A549 (cell line): ENCODE measurements at regions not wholly inside any gene's neighbourhood (a gene's known extent, or its start where the extent isn't known, plus 50 kb on each side); places are given as distances from the start of the nearest gene placed in this dataset.

Experiments used
- ATAC-seq, 2 experiments: fragments of 200-7000 bp in 1 of 2; fragments of >200 bp in 1 of 2; cut with Nextera tagmentation in 1 of 2; cut with Tn5 transposase in 1 of 2; 3 replicates each; pipeline versions ENCODE4 v1.8.0 to v1.9.1; 2018 to 2020; ENCODE audit warnings: mild to moderate bottlenecking in 1 of 2, moderate library complexity in 1 of 2
- CTCF ChIA-PET: fragments of 300-600 bp; sonication (Branson Sonifier 250); formaldehyde crosslinking; extraction: SDS; loops from one replicate; lab custom pipeline; 2021; ENCODE audit warnings: antibody characterized with exemption, inconsistent platforms; lab: Yijun Ruan, JAX
- POLR2A ChIA-PET: fragments of 350-600 bp; formaldehyde crosslinking; extraction: SDS; loops from one replicate; lab custom pipeline; 2021; ENCODE audit warnings: antibody characterized with exemption, inconsistent platforms; lab: Yijun Ruan, JAX
- DNase-seq, 2 experiments: peaks; one replicate each; pipeline versions ENCODE4 v3.0.0 to v3.0.0-alpha.2; 2011 to 2016; ENCODE audit warnings: low read depth in 1 of 2, low spot score in 1 of 2
- FAIRE-seq: peaks from 2 replicates; lab custom pipeline; 2011; peaks lifted over from hg19 to GRCh38; lab: Jason Lieb, UNC
- H3K27ac ChIP-seq, 2 experiments: fragments of >200 bp; sonication (Bioruptor Twin); formaldehyde crosslinking; 3 replicates each; pipeline ENCODE4 v1.5.1; 2016 to 2017
- H3K4me1 ChIP-seq: fragments of >200 bp; sonication (Bioruptor Twin); formaldehyde crosslinking; 3 replicates; pipeline ENCODE4 v1.6.1; 2016
- H3K4me2 ChIP-seq: fragments of >200 bp; sonication (Bioruptor Twin); formaldehyde crosslinking; 3 replicates; pipeline ENCODE4 v1.6.1; 2016
- H3K4me3 ChIP-seq: fragments of >200 bp; sonication (Bioruptor Twin); formaldehyde crosslinking; 3 replicates; pipeline ENCODE4 v1.5.1; 2016
- H3K9me3 ChIP-seq: fragments of >200 bp; sonication (Bioruptor Twin); formaldehyde crosslinking; 3 replicates; pipeline ENCODE4 v1.6.1; 2016
- CHD2 ChIP-seq: fragments of 150-350 bp; IDR thresholded peaks from 2 replicates; pipeline ENCODE4 v1.6.1; 2014; ENCODE audit warnings: low read length; ENCODE audit not compliant: partially characterized antibody
- EP300 ChIP-seq, 2 experiments: fragments of >200 bp; sonication (Bioruptor Twin); formaldehyde crosslinking; IDR thresholded peaks; 2 replicates in 1 of 2; 3 replicates in 1 of 2; pipeline ENCODE4 v1.6.1; 2016 to 2017
- FOSL2 ChIP-seq, 2 experiments: fragments of 450-650 bp in 1 of 2; fragments of >200 bp in 1 of 2; sonication (Bioruptor Twin) in 1 of 2; formaldehyde crosslinking; IDR thresholded peaks; 2 replicates each; pipeline versions ENCODE4 v1.5.0 to v1.6.1; 2016 to 2020; ENCODE audit warnings: mild to moderate bottlenecking in 1 of 2, moderate library complexity in 1 of 2
- HOXA7 ChIP-seq: fragments of 250-450 bp; sonication (Bioruptor Pico); IDR thresholded peaks from 2 replicates; pipeline ENCODE4 v1.5.0; 2020; ENCODE audit warnings: mild to moderate bottlenecking, moderate library complexity
- HOXB13 ChIP-seq: fragments of 250-450 bp; sonication (Bioruptor Pico); IDR thresholded peaks from 2 replicates; pipeline ENCODE4 v1.5.0; 2020; ENCODE audit warnings: low read depth, mild to moderate bottlenecking, moderate library complexity
- HOXB5 ChIP-seq: fragments of 250-450 bp; sonication (Bioruptor Pico); IDR thresholded peaks from 2 replicates; pipeline ENCODE4 v1.5.0; 2020; ENCODE audit warnings: mild to moderate bottlenecking, moderate library complexity
- JUN ChIP-seq, 2 experiments: fragments of >200 bp; sonication (Bioruptor Twin); formaldehyde crosslinking; IDR thresholded peaks; 2 replicates in 1 of 2; 3 replicates in 1 of 2; pipeline ENCODE4 v1.6.1; 2016 to 2017
- KDM1A ChIP-seq: fragments of 200-600 bp; sonication (generic); IDR thresholded peaks from 2 replicates; pipeline ENCODE4 v1.6.1; 2016; ENCODE audit warnings: low read depth, mild to moderate bottlenecking
- MAZ ChIP-seq: fragments of 150-350 bp; IDR thresholded peaks from 2 replicates; pipeline ENCODE4 v1.6.1; 2014; ENCODE audit warnings: antibody characterized with exemption, low read depth, low read length, borderline replicate concordance
- MYC ChIP-seq: IDR thresholded peaks from 2 replicates; pipeline ENCODE4 v1.6.1; 2012; ENCODE audit warnings: mild to moderate bottlenecking, inconsistent platforms, low read length, improper control_type of control experiment, borderline replicate concordance
- RARB ChIP-seq: fragments of 250-450 bp; sonication (Bioruptor Pico); IDR thresholded peaks from 2 replicates; pipeline ENCODE4 v1.8.0; 2021; ENCODE audit warnings: mild to moderate bottlenecking, moderate library complexity
- SREBF2 ChIP-seq: fragments of 450-650 bp; IDR thresholded peaks from 2 replicates; pipeline ENCODE4 v1.6.1; 2014; ENCODE audit warnings: mild to moderate bottlenecking, moderate library complexity
- TFCP2L1 ChIP-seq: fragments of 250-450 bp; sonication (Bioruptor Pico); IDR thresholded peaks from 2 replicates; pipeline ENCODE4 v1.5.0; 2021; ENCODE audit warnings: mild to moderate bottlenecking
- TP53 ChIP-seq: fragments of 250-450 bp; sonication (Bioruptor Pico); IDR thresholded peaks from 2 replicates; pipeline ENCODE4 v1.5.0; 2021; ENCODE audit warnings: mild to moderate bottlenecking, moderate library complexity
- ZSCAN20 ChIP-seq: fragments of 250-450 bp; sonication (Bioruptor Pico); IDR thresholded peaks from 2 replicates; pipeline ENCODE4 v1.8.0; 2022; ENCODE audit warnings: mild to moderate bottlenecking, moderate library complexity
- WGBS: methylation state at CpG from one replicate; pipeline ENCODE4 v1.1.6; 2017; ENCODE audit errors: missing lambda C conversion rate; 5-methylcytosine and 5-hydroxymethylcytosine counted together
- TF ChIP-seq, protein P1 (sequence below): fragments of >200 bp; sonication (Bioruptor Twin); formaldehyde crosslinking; IDR thresholded peaks from 3 replicates; pipeline ENCODE4 v1.5.1; 2016
- TF ChIP-seq, protein P2 (sequence below): fragments of 250-450 bp; sonication (Bioruptor Pico); IDR thresholded peaks from 2 replicates; pipeline ENCODE4 v1.5.0; 2020; ENCODE audit warnings: low read depth, mild to moderate bottlenecking, moderate library complexity
- TF ChIP-seq, protein P3 (sequence below): fragments of 150-350 bp; IDR thresholded peaks from 2 replicates; pipeline ENCODE4 v1.6.1; 2014; ENCODE audit warnings: low read depth, mild to moderate bottlenecking, low read length
- TF ChIP-seq, protein P4 (sequence below): IDR thresholded peaks from 2 replicates; pipeline ENCODE4 v1.6.1; 2012; ENCODE audit warnings: low read depth, borderline replicate concordance

DNA sequence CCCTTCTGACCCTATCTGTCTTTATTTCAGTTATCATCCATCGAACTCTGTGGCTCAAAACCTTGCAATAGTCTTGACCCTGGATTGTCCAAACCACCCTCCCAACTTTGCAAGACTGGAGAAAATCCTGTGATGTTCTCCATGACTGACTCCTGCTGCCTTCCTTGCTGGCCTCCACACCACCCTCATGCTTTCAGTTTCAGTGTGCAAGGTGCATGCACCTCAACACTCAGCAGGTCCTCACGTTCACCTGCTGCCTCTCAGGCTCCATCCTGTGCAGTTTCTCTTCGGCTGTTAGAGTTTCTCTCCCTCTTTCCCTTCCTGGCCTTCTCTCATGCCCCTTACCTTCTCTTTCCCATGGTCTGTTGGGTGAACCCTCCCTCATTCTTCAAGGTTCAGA is 59.4 kb upstream of the ASIC2 start:
- Histone ChIP-seq H3K4me2 (no peak overlapping the region), H3K4me3 (no peak overlapping the region), H3K27ac (no peak overlapping the region), H3K9me3 (no peaks in the 10 kb centered on the region), H3K4me1 (no peaks in the 10 kb centered on the region)
- CTCF ChIA-PET, result interaction anchor here (1.2 to 1.7 kb wide), 2 partner anchors 10 to 18 kb away, joined by 3 to 4 read pairs; no protein-coding TSS in a partner anchor
- POLR2A ChIA-PET, result no interaction called here
- FAIRE-seq (no peak), DNase-seq (no peak), ATAC-seq (no peak)
- TF ChIP-seq JUN (IDR thresholded peaks at IDR 0.05) (no peak), CHD2 (no peak), EP300 (IDR thresholded peaks at IDR 0.05) (no peak), HOXA7 (CRISPR knock-in tag) (no peak)
- TF ChIP-seq, protein P1, sequence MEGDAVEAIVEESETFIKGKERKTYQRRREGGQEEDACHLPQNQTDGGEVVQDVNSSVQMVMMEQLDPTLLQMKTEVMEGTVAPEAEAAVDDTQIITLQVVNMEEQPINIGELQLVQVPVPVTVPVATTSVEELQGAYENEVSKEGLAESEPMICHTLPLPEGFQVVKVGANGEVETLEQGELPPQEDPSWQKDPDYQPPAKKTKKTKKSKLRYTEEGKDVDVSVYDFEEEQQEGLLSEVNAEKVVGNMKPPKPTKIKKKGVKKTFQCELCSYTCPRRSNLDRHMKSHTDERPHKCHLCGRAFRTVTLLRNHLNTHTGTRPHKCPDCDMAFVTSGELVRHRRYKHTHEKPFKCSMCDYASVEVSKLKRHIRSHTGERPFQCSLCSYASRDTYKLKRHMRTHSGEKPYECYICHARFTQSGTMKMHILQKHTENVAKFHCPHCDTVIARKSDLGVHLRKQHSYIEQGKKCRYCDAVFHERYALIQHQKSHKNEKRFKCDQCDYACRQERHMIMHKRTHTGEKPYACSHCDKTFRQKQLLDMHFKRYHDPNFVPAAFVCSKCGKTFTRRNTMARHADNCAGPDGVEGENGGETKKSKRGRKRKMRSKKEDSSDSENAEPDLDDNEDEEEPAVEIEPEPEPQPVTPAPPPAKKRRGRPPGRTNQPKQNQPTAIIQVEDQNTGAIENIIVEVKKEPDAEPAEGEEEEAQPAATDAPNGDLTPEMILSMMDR, result no peak
- TF ChIP-seq, protein P2, sequence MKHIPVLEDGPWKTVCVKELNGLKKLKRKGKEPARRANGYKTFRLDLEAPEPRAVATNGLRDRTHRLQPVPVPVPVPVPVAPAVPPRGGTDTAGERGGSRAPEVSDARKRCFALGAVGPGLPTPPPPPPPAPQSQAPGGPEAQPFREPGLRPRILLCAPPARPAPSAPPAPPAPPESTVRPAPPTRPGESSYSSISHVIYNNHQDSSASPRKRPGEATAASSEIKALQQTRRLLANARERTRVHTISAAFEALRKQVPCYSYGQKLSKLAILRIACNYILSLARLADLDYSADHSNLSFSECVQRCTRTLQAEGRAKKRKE (CRISPR knock-in tag), result no peak
- WGBS, result 0% methylated on average over 3 of the region's 3 CpGs

- Histone ChIP-seq H3K27ac (no peak overlapping the region), H3K9me3 (peaks cover 2% of the 10 kb centered on the region; the same call in 1 of the 3 replicates), H3K4me2 (no peak overlapping the region), H3K4me1 (no peaks in the 10 kb centered on the region), H3K4me3 (no peak overlapping the region)
- TF ChIP-seq MYC (no peak), RARB (CRISPR knock-in tag) (no peak), TFCP2L1 (CRISPR knock-in tag) (no peak), EP300 (IDR thresholded peaks at IDR 0.05) (no peak), HOXB5 (CRISPR knock-in tag) (no peak), TP53 (CRISPR knock-in tag) (no peak)
- TF ChIP-seq, protein P3, sequence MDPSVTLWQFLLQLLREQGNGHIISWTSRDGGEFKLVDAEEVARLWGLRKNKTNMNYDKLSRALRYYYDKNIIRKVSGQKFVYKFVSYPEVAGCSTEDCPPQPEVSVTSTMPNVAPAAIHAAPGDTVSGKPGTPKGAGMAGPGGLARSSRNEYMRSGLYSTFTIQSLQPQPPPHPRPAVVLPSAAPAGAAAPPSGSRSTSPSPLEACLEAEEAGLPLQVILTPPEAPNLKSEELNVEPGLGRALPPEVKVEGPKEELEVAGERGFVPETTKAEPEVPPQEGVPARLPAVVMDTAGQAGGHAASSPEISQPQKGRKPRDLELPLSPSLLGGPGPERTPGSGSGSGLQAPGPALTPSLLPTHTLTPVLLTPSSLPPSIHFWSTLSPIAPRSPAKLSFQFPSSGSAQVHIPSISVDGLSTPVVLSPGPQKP, result no peak
- WGBS, result 0% methylated on average over 3 of the region's 3 CpGs
- no peak for ATAC-seq
- CTCF ChIA-PET, result interaction anchor here (0.8 kb wide), 1 partner anchor 9 kb away, joined by 3 read pairs; no protein-coding TSS in a partner anchor
- POLR2A ChIA-PET, result no interaction called here
- no peak for DNase-seq
- FAIRE-seq, result no peak
Observed at GRCh38 chr17:33356266-33356665, 63.2 kb upstream of the ASIC2 start.

GRCh38 chr17:33363475-33363874 is 70.4 kb upstream of the ASIC2 start:
- POLR2A ChIA-PET, result no interaction called here
- TF ChIP-seq HOXB13 (CRISPR knock-in tag) (no peak), ZSCAN20 (CRISPR knock-in tag) (no peak), TFCP2L1 (CRISPR knock-in tag) (no peak), FOSL2 (IDR thresholded peaks at IDR 0.05) (no peak), FOSL2 (CRISPR knock-in tag; IDR thresholded peaks at IDR 0.05) (no peak), SREBF2 (no peak), MYC (no peak), MAZ (no peak), KDM1A (no peak), EP300 (IDR thresholded peaks at IDR 0.05) (no peak)
- TF ChIP-seq, protein P4, sequence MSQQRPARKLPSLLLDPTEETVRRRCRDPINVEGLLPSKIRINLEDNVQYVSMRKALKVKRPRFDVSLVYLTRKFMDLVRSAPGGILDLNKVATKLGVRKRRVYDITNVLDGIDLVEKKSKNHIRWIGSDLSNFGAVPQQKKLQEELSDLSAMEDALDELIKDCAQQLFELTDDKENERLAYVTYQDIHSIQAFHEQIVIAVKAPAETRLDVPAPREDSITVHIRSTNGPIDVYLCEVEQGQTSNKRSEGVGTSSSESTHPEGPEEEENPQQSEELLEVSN, result no peak
- ATAC-seq (no peak), FAIRE-seq (no peak), DNase-seq (no peak)
- Histone ChIP-seq H3K4me1 (no peaks in the 10 kb centered on the region), H3K4me2 (no peak overlapping the region), H3K9me3 (peaks cover 2% of the 10 kb centered on the region; the same call in 1 of the 3 replicates), H3K27ac (no peak overlapping the region), H3K4me3 (no peak overlapping the region)
- CTCF ChIA-PET, result interaction anchor here (0.6 to 1.6 kb wide), 2 partner anchors 13 to 70 kb away, joined by 3 read pairs; partner anchors contain the start of gene ASIC2
- WGBS, result 37% methylated on average over 6 of the region's 6 CpGs
